Smooth muscle cell (in vitro differentiated cells): ENCODE measurements at regions not wholly inside any gene's neighbourhood (a gene's known extent, or its start where the extent isn't known, plus 50 kb on each side); places are given as distances from the start of the nearest gene placed in this dataset.
A peak's percentile ranks its signal among the peaks of the same experiment; 100 is the strongest.
"Not testable (repeated sequence)": the region's sequence is repeated elsewhere in the genome, so short reads cannot be mapped to it uniquely, and the experiment has no call there.

Experiments used
- DNase-seq: peaks from one replicate; lab custom pipeline; 2025; ENCODE audit not compliant: unreplicated experiment; lab: John Stamatoyannopoulos, UW
- H2AFZ ChIP-seq: fragments of 200-600 bp; sonication (generic); 2 replicates; pipeline ENCODE4 v1.6.0; 2016; ENCODE audit warnings: antibody characterized with exemption, low read depth, mild to moderate bottlenecking
- H3F3A ChIP-seq: fragments of 200-600 bp; sonication (generic); 2 replicates; pipeline ENCODE4 v1.6.0; 2017; ENCODE audit warnings: antibody characterized with exemption, low read depth
- H3K27ac ChIP-seq: fragments of 200-600 bp; sonication (generic); 2 replicates; pipeline ENCODE4 v1.5.1; 2016; ENCODE audit warnings: low read depth, mild to moderate bottlenecking
- H3K27me3 ChIP-seq: fragments of 200-600 bp; sonication (generic); 2 replicates; pipeline ENCODE4 v1.6.1; 2016; ENCODE audit warnings: low read depth, mild to moderate bottlenecking
- H3K36me3 ChIP-seq: fragments of 200-600 bp; sonication (generic); 2 replicates; pipeline ENCODE4 v1.5.1; 2016; ENCODE audit warnings: low read depth
- H3K4me1 ChIP-seq: fragments of 200-600 bp; sonication (generic); 2 replicates; pipeline ENCODE4 v1.5.1; 2016; ENCODE audit warnings: low read depth
- H3K4me2 ChIP-seq: fragments of 200-600 bp; sonication (generic); 2 replicates; pipeline ENCODE4 v1.6.0; 2016; ENCODE audit warnings: mild to moderate bottlenecking
- H3K4me3 ChIP-seq: fragments of 200-600 bp; sonication (generic); 2 replicates; pipeline ENCODE4 v1.5.1; 2016; ENCODE audit warnings: mild to moderate bottlenecking
- H3K79me2 ChIP-seq: fragments of 200-600 bp; sonication (generic); 2 replicates; pipeline ENCODE4 v1.6.0; 2016; ENCODE audit warnings: low read depth, mild to moderate bottlenecking
- H3K9ac ChIP-seq: fragments of 200-600 bp; sonication (generic); 2 replicates; pipeline ENCODE4 v1.6.0; 2016; ENCODE audit warnings: low read depth
- H3K9me3 ChIP-seq: fragments of 200-600 bp; sonication (generic); replicated peaks from 2 replicates; pipeline ENCODE4 v1.5.1; 2016; ENCODE audit warnings: low read depth
- H4K20me1 ChIP-seq: fragments of 200-600 bp; sonication (generic); 2 replicates; pipeline ENCODE4 v1.6.0; 2016; ENCODE audit warnings: low read depth
- WGBS: methylation state at CpG from one replicate; pipeline ENCODE4 v1.1.7; 2016; ENCODE audit warnings: low lambda C conversion rate; 5-methylcytosine and 5-hydroxymethylcytosine counted together
- TF ChIP-seq, protein P1 (sequence below): fragments of 200-600 bp; sonication (generic); IDR thresholded peaks from 2 replicates; pipeline ENCODE4 v1.5.1; 2017; ENCODE audit warnings: borderline replicate concordance, mild to moderate bottlenecking, antibody characterized with exemption; ENCODE audit not compliant: insufficient read depth, poor library complexity, severe bottlenecking

DNA sequence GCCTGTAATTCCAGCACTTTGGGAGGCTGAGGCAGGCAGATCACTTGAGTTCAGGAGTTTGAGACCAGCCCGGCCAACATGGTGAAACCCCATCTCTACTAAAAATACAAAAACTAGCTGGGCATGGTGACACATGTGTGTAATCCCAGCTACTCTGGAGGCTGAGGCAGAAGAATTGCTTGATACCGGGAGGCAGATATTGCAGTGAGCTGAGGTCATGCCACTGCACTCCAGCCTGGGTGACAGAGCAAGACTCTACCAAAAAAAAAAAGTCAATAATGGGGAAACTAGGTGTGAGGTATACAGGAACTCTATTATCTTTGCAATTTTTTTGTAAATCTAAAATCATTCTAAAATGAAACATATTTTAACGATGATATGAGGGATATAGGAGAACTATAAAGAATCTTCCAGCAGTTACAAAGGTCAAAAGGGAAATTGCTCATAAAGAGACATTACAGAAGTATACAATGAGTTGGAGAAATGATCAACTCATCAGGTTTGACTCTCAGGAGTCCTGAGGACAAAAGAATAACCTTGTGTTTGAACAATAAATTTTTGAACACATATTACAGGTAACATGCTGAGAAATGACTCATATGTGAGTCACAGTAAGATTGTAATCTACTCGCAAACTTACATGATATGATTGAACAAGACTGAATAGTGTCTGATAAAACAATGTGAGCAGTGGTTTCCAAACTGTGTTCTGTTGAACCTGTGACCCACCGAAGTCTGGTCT, 272.6 kb downstream of the FGFR2 start:
- no peak for DNase-seq
- no peak overlapping the region for H2AFZ ChIP-seq
- H3F3A ChIP-seq: no peaks in the 10 kb centered on the region
- H3K9ac ChIP-seq: no peak overlapping the region
- peak overlapping the region; percentile 45 for H3K27ac ChIP-seq
- no peak overlapping the region for H3K4me3 ChIP-seq
- TF ChIP-seq, protein P1, sequence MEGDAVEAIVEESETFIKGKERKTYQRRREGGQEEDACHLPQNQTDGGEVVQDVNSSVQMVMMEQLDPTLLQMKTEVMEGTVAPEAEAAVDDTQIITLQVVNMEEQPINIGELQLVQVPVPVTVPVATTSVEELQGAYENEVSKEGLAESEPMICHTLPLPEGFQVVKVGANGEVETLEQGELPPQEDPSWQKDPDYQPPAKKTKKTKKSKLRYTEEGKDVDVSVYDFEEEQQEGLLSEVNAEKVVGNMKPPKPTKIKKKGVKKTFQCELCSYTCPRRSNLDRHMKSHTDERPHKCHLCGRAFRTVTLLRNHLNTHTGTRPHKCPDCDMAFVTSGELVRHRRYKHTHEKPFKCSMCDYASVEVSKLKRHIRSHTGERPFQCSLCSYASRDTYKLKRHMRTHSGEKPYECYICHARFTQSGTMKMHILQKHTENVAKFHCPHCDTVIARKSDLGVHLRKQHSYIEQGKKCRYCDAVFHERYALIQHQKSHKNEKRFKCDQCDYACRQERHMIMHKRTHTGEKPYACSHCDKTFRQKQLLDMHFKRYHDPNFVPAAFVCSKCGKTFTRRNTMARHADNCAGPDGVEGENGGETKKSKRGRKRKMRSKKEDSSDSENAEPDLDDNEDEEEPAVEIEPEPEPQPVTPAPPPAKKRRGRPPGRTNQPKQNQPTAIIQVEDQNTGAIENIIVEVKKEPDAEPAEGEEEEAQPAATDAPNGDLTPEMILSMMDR: no peak
- no peaks in the 10 kb centered on the region for H4K20me1 ChIP-seq
- no peak overlapping the region for H3K4me2 ChIP-seq
- H3K36me3 ChIP-seq: no peaks in the 10 kb centered on the region
- WGBS: 71% methylated on average over 5 of the region's 5 CpGs
- H3K9me3 ChIP-seq: no peaks in the 10 kb centered on the region
- H3K4me1 ChIP-seq: no peaks in the 10 kb centered on the region
- H3K79me2 ChIP-seq: no peaks in the 10 kb centered on the region
- H3K27me3 ChIP-seq: no peaks in the 10 kb centered on the region

DNA sequence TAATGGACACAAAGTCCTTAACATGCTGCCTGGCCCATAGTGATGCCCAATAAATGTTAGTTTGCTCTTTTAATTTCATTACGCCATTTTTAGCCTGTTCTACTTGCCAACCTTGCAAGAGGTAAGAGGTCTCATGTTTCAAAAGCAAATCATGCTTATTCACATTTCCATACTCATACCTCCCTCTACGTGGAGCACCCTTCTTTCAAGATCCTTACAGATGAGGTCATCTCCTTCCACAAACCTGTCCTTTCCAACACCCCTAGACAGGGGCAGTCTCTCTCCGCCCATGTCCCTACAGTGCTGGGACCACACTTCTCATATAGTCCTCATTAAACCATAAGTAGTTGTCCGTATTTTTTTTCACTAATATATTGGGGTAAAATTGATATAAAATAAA, 271.3 kb downstream of the FGFR2 start:
- no peaks in the 10 kb centered on the region for H4K20me1 ChIP-seq
- H3K4me1 ChIP-seq: no peaks in the 10 kb centered on the region
- no peaks in the 10 kb centered on the region for H3K79me2 ChIP-seq
- no peaks in the 10 kb centered on the region for H3K27me3 ChIP-seq
- H2AFZ ChIP-seq: no peak overlapping the region
- no peaks in the 10 kb centered on the region for H3K36me3 ChIP-seq
- 89% methylated on average over 4 of the region's 4 CpGs for WGBS
- TF ChIP-seq, protein P1: no peak
- H3F3A ChIP-seq: no peaks in the 10 kb centered on the region
- H3K27ac ChIP-seq: no peak overlapping the region
- no peak overlapping the region for H3K9ac ChIP-seq
- H3K4me2 ChIP-seq: no peak overlapping the region
- no peak overlapping the region for H3K4me3 ChIP-seq
- DNase-seq: no peak
- no peaks in the 10 kb centered on the region for H3K9me3 ChIP-seq

DNA sequence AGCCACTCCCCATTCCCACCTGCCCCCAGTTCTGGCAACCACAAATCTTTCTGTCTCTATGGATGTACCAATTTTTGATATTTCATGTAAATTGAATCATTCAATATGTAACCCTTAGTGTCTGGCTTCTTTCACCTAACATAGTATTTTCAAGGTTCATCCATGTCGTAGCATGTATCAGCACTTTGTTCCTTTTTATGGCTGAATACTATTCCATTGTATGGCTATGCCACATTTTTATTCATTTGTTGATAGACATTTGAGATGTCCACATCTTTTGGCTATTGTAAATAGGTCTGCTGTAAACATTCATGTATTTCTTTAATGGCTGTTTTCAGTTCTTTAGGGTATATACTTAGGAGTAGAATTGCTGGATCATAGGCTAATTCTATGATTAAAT, 270.5 kb downstream of the FGFR2 start:
- no peaks in the 10 kb centered on the region for H4K20me1 ChIP-seq
- no peaks in the 10 kb centered on the region for H3K27me3 ChIP-seq
- H3K9ac ChIP-seq: no peak overlapping the region
- no peaks in the 10 kb centered on the region for H3K4me1 ChIP-seq
- no peak for DNase-seq
- H3K4me2 ChIP-seq: no peak overlapping the region
- H3F3A ChIP-seq: no peaks in the 10 kb centered on the region
- WGBS: 97% methylated on average over 1 of the region's 1 CpG
- H3K4me3 ChIP-seq: no peak overlapping the region
- no peaks in the 10 kb centered on the region for H3K9me3 ChIP-seq
- H3K79me2 ChIP-seq: no peaks in the 10 kb centered on the region
- TF ChIP-seq, protein P1: no peak
- H2AFZ ChIP-seq: no peak overlapping the region
- H3K36me3 ChIP-seq: no peaks in the 10 kb centered on the region
- no peak overlapping the region for H3K27ac ChIP-seq

GRCh38 chr10:121329631-121330030, 268.6 kb downstream of the FGFR2 start:
- 98% methylated on average over 4 of the region's 4 CpGs for WGBS
- not testable (repeated sequence) for H3K4me1 ChIP-seq, H3K27ac ChIP-seq, H3K4me2 ChIP-seq, H3K9ac ChIP-seq, H4K20me1 ChIP-seq, H3K9me3 ChIP-seq, H3K4me3 ChIP-seq, DNase-seq, H3K27me3 ChIP-seq, H3F3A ChIP-seq, H3K79me2 ChIP-seq, H3K36me3 ChIP-seq, H2AFZ ChIP-seq
